ENCODE measurements at regions not wholly inside any gene's neighbourhood (a gene's known extent, or its start where the extent isn't known, plus 50 kb on each side); places are given as distances from the start of the nearest gene placed in this dataset.

- TF ChIP-seq EP300 (IDR thresholded peaks at IDR 0.05) (no peak), POLR2A (IDR thresholded peaks at IDR 0.05) (no peak), CTCF (IDR thresholded peaks at IDR 0.05) (no peak)
Observed at GRCh38 chr6:132081338-132081737, 130.2 kb upstream of the CCN2 start.

GRCh38 chr6:132079286-132079685 lies 128.1 kb upstream of the CCN2 start:
- Histone ChIP-seq H3K27ac (no peak overlapping the region), H3K4me1 (ENCODE audit: insufficient read depth) (no peaks in the 10 kb centered on the region), H3K4me3 (no peak overlapping the region), H3K36me3 (no peaks in the 10 kb centered on the region), H3K9me3 (no peaks in the 10 kb centered on the region), H3K27me3 (no peaks in the 10 kb centered on the region)
- WGBS, 3 donors: 95 to 98% (median 97%) methylated on average over 5 of the region's 5 CpGs
- intact Hi-C loops (cut with DNase I): no loop called here
- DNase-seq: no peak
- no peak for TF ChIP-seq EP300 (IDR thresholded peaks at IDR 0.05)
- no peak for TF ChIP-seq POLR2A (IDR thresholded peaks at IDR 0.05)
- TF ChIP-seq CTCF (IDR thresholded peaks at IDR 0.05): no peak

More at GRCh38 chr6:132081338-132081737, 130.2 kb upstream of the CCN2 start:
- 6 to 41% (median 12%) methylated on average over 1 of the region's 1 CpG for WGBS, 3 donors
- H3K9me3 ChIP-seq: no peaks in the 10 kb centered on the region
- no peaks in the 10 kb centered on the region for H3K27me3 ChIP-seq
- no peaks in the 10 kb centered on the region for H3K4me1 ChIP-seq (ENCODE audit: insufficient read depth)
- H3K27ac ChIP-seq: no peak overlapping the region
- no peak overlapping the region for H3K4me3 ChIP-seq
- DNase-seq: no peak
- H3K36me3 ChIP-seq: no peaks in the 10 kb centered on the region
- intact Hi-C loops (cut with DNase I): no loop called here

GRCh38 chr6:132076452-132076851 lies 125.3 kb upstream of the CCN2 start:
- no peaks in the 10 kb centered on the region for H3K27me3 ChIP-seq
- TF ChIP-seq CTCF (IDR thresholded peaks at IDR 0.05): no peak
- TF ChIP-seq POLR2A (IDR thresholded peaks at IDR 0.05): no peak
- TF ChIP-seq EP300 (IDR thresholded peaks at IDR 0.05): no peak
- no peak overlapping the region for H3K4me3 ChIP-seq
- no peaks in the 10 kb centered on the region for H3K9me3 ChIP-seq
- DNase-seq: no peak
- WGBS, 3 donors: 80 to 97% (median 95%) methylated on average over 3 of the region's 3 CpGs
- H3K4me1 ChIP-seq (ENCODE audit: insufficient read depth): no peaks in the 10 kb centered on the region
- intact Hi-C loops (cut with DNase I): no loop called here
- H3K27ac ChIP-seq: no peak overlapping the region
- no peaks in the 10 kb centered on the region for H3K36me3 ChIP-seq

- 14 to 26% (median 26%) methylated on average over 1 of the region's 1 CpG for WGBS, 3 donors
- no peak for DNase-seq
- H3K4me1 ChIP-seq (ENCODE audit: insufficient read depth): no peaks in the 10 kb centered on the region
- H3K27ac ChIP-seq: no peak overlapping the region
- H3K36me3 ChIP-seq: no peaks in the 10 kb centered on the region
- no peaks in the 10 kb centered on the region for H3K9me3 ChIP-seq
- no peak overlapping the region for H3K4me3 ChIP-seq
- intact Hi-C loops (cut with DNase I): no loop called here
- TF ChIP-seq POLR2A (IDR thresholded peaks at IDR 0.05) (no peak), CTCF (IDR thresholded peaks at IDR 0.05) (no peak), EP300 (IDR thresholded peaks at IDR 0.05) (no peak)
- no peaks in the 10 kb centered on the region for H3K27me3 ChIP-seq
Observed at GRCh38 chr6:132072831-132073230, 121.7 kb upstream of the CCN2 start.

- H3K9me3 ChIP-seq: no peaks in the 10 kb centered on the region
- no peaks in the 10 kb centered on the region for H3K36me3 ChIP-seq
- H3K27me3 ChIP-seq: no peaks in the 10 kb centered on the region
- TF ChIP-seq CTCF (IDR thresholded peaks at IDR 0.05) (no peak), EP300 (IDR thresholded peaks at IDR 0.05) (no peak), POLR2A (IDR thresholded peaks at IDR 0.05) (no peak)
- DNase-seq: no peak
- WGBS, 3 donors: 62 to 81% (median 78%) methylated on average over 2 of the region's 2 CpGs
- no peaks in the 10 kb centered on the region for H3K4me1 ChIP-seq (ENCODE audit: insufficient read depth)
- intact Hi-C loops (cut with DNase I): no loop called here
- no peak overlapping the region for H3K27ac ChIP-seq
- no peak overlapping the region for H3K4me3 ChIP-seq
Observed at GRCh38 chr6:132072271-132072670, 121.1 kb upstream of the CCN2 start.
